Endodermal cell (in vitro differentiated cells): ENCODE measurements at regions not wholly inside any gene's neighbourhood (a gene's known extent, or its start where the extent isn't known, plus 50 kb on each side); places are given as distances from the start of the nearest gene placed in this dataset.

Experiments
- DNase-seq: peaks from one replicate; pipeline ENCODE4 v3.0.0-alpha.2; 2017
- H3K27ac ChIP-seq: 2 replicates; pipeline ENCODE4 v1.5.1; 2013; ENCODE audit warnings: mild to moderate bottlenecking, low read depth, low read length, moderate library complexity
- H3K27me3 ChIP-seq: 2 replicates; pipeline ENCODE4 v1.6.1; 2013; ENCODE audit warnings: mild to moderate bottlenecking, low read length, moderate library complexity; ENCODE audit not compliant: insufficient read depth, control insufficient read depth, poor library complexity, severe bottlenecking
- H3K36me3 ChIP-seq: 2 replicates; pipeline ENCODE4 v1.7.0; 2013; ENCODE audit warnings: mild to moderate bottlenecking, low read length, moderate library complexity; ENCODE audit not compliant: control insufficient read depth, insufficient read depth
- H3K4me1 ChIP-seq: one replicate; pipeline ENCODE4 v1.7.0; 2013; ENCODE audit warnings: low read length; ENCODE audit not compliant: control insufficient read depth, insufficient read depth
- H3K4me3 ChIP-seq: 2 replicates; pipeline ENCODE4 v1.5.1; 2013; ENCODE audit warnings: mild to moderate bottlenecking, low read length, moderate library complexity
- H3K9ac ChIP-seq: 2 replicates; pipeline ENCODE4 v1.6.1; 2013; ENCODE audit warnings: mild to moderate bottlenecking, low read length, moderate library complexity; ENCODE audit not compliant: poor library complexity, severe bottlenecking; ENCODE audit errors: extremely low read depth
- H3K9me3 ChIP-seq: 2 replicates; pipeline ENCODE4 v1.6.1; 2013; ENCODE audit warnings: mild to moderate bottlenecking, low read length, moderate library complexity; ENCODE audit not compliant: control insufficient read depth
- H3K27ac Mint-ChIP-seq: 2 replicates; pipeline ENCODE4 v1.8.0; 2020; ENCODE audit warnings: mixed read lengths
- H3K27me3 Mint-ChIP-seq: 2 replicates; pipeline ENCODE4 v1.8.0; 2021; ENCODE audit warnings: mild to moderate bottlenecking, mixed read lengths; ENCODE audit not compliant: insufficient read depth
- H3K36me3 Mint-ChIP-seq: 2 replicates; pipeline ENCODE4 v1.8.0; 2020; ENCODE audit warnings: low read depth, mixed read lengths
- H3K4me1 Mint-ChIP-seq: 2 replicates; pipeline ENCODE4 v1.8.0; 2020; ENCODE audit warnings: mixed read lengths
- H3K4me3 Mint-ChIP-seq: 2 replicates; pipeline ENCODE4 v1.8.0; 2020; ENCODE audit warnings: mild to moderate bottlenecking, moderate library complexity, mixed read lengths
- H3K9me3 Mint-ChIP-seq: 2 replicates; pipeline ENCODE4 v1.8.0; 2020; ENCODE audit warnings: mild to moderate bottlenecking, mixed read lengths
- CTCF ChIP-seq: fragments of 200-600 bp; sonication (generic); conservative IDR thresholded peaks from 2 replicates; pipeline ENCODE4 v1.5.0; 2021; ENCODE audit warnings: antibody characterized with exemption, mild to moderate bottlenecking
- WGBS, 2 experiments: methylation state at CpG; one replicate each; pipeline versions ENCODE4 v1.1.5 to v1.1.7; 2013; ENCODE audit warnings: missing lambda C conversion rate in 2 of 2, mixed read lengths in 1 of 2; ENCODE audit not compliant: insufficient coverage in 1 of 2, insufficient read length in 1 of 2; 5-methylcytosine and 5-hydroxymethylcytosine counted together

- H3K4me1 Mint-ChIP-seq = no peaks in the 10 kb centered on the region
- Histone ChIP-seq H3K9me3 (peaks cover 29% of the 10 kb centered on the region), H3K27ac (no peak overlapping the region), H3K4me3 (no peak overlapping the region), H3K27me3 (no peaks in the 10 kb centered on the region), H3K36me3 (no peaks in the 10 kb centered on the region), H3K9ac (no peak overlapping the region), H3K4me1 (no peaks in the 10 kb centered on the region)
- WGBS, 2 experiments = 100% methylated on average over 1 to 2 of the region's 3 CpGs
- no peak for DNase-seq
- peaks cover 32% of the 10 kb centered on the region for H3K36me3 Mint-ChIP-seq
- peaks cover 48% of the 10 kb centered on the region for H3K9me3 Mint-ChIP-seq
- no peak for TF ChIP-seq CTCF
- H3K27me3 Mint-ChIP-seq = no peaks in the 10 kb centered on the region
- no peak overlapping the region for H3K4me3 Mint-ChIP-seq
- no peak overlapping the region for H3K27ac Mint-ChIP-seq
These were observed 144.0 kb upstream of the NANOGP8 start for GRCh38 chr15:35229085-35229484.

- DNase-seq = no peak
- H3K36me3 ChIP-seq = no peaks in the 10 kb centered on the region
- Mint-ChIP-seq H3K27ac (no peak overlapping the region), H3K4me3 (no peak overlapping the region), H3K27me3 (no peaks in the 10 kb centered on the region), H3K9me3 (peaks cover 9% of the 10 kb centered on the region), H3K4me1 (peaks cover 3% of the 10 kb centered on the region), H3K36me3 (peaks cover 6% of the 10 kb centered on the region)
- H3K9ac ChIP-seq = no peak overlapping the region
- H3K4me3 ChIP-seq = no peak overlapping the region
- H3K27ac ChIP-seq = no peak overlapping the region
- no peaks in the 10 kb centered on the region for H3K9me3 ChIP-seq
- H3K4me1 ChIP-seq = no peaks in the 10 kb centered on the region
- TF ChIP-seq CTCF = no peak
- no peaks in the 10 kb centered on the region for H3K27me3 ChIP-seq
- 89% methylated on average over 1 of the region's 1 CpG; no CpG with 5 or more reads in 1 of the 2 experiments for WGBS, 2 experiments
These were observed 133.1 kb upstream of the NANOGP8 start for GRCh38 chr15:35218215-35218614.

GRCh38 chr15:35215093-35215492, 130.0 kb upstream of the NANOGP8 start:
- H3K4me3 ChIP-seq = no peak overlapping the region
- Mint-ChIP-seq H3K4me1 (peaks cover 9% of the 10 kb centered on the region), H3K4me3 (no peak overlapping the region), H3K27me3 (no peaks in the 10 kb centered on the region), H3K27ac (no peak overlapping the region), H3K36me3 (peaks cover 3% of the 10 kb centered on the region), H3K9me3 (peaks cover 1% of the 10 kb centered on the region)
- no peak for DNase-seq
- H3K9ac ChIP-seq = no peak overlapping the region
- no peak for TF ChIP-seq CTCF
- H3K9me3 ChIP-seq = no peaks in the 10 kb centered on the region
- H3K27me3 ChIP-seq = no peaks in the 10 kb centered on the region
- no peaks in the 10 kb centered on the region for H3K4me1 ChIP-seq
- H3K27ac ChIP-seq = no peak overlapping the region
- no peaks in the 10 kb centered on the region for H3K36me3 ChIP-seq
